ENCODE measurements at regions not wholly inside any gene's neighbourhood (a gene's known extent, or its start where the extent isn't known, plus 50 kb on each side); places are given as distances from the start of the nearest gene placed in this dataset.

DNA sequence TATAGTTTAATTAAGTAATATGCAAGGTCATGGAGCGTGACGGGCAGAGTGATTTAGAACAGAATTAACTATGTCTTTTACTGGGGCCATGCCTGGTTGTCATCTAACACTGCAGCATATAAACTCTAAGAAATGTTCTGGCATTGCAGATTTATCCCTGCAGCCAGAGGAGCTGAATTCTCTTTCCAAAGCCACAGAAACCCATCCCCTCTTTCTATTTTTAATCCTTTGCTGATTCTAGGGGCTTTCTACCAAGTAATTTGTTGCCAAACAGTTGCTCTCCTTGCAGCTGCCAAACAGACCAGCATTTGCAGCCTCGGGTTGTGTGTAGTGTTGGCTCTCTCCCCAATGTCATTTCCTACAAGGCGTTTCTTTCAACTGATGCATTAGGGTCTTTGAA, 243.2 kb upstream of the MON1B start:
- no peak for FAIRE-seq
- TF ChIP-seq, protein P1, sequence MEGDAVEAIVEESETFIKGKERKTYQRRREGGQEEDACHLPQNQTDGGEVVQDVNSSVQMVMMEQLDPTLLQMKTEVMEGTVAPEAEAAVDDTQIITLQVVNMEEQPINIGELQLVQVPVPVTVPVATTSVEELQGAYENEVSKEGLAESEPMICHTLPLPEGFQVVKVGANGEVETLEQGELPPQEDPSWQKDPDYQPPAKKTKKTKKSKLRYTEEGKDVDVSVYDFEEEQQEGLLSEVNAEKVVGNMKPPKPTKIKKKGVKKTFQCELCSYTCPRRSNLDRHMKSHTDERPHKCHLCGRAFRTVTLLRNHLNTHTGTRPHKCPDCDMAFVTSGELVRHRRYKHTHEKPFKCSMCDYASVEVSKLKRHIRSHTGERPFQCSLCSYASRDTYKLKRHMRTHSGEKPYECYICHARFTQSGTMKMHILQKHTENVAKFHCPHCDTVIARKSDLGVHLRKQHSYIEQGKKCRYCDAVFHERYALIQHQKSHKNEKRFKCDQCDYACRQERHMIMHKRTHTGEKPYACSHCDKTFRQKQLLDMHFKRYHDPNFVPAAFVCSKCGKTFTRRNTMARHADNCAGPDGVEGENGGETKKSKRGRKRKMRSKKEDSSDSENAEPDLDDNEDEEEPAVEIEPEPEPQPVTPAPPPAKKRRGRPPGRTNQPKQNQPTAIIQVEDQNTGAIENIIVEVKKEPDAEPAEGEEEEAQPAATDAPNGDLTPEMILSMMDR (IDR thresholded peaks at IDR 0.05; ENCODE audit: insufficient read depth, low read length, severe bottlenecking) = no peak
- H3K27me3 ChIP-seq (ENCODE audit: control insufficient read depth, insufficient read depth, low read length) = no peaks in the 10 kb centered on the region
- H3K4me3 ChIP-seq (ENCODE audit: low read depth, low read length) = no peak overlapping the region
- DNase-seq (ENCODE audit: low read depth) = no peak
- H3K36me3 ChIP-seq (ENCODE audit: control insufficient read depth, insufficient read depth, low read length) = no peaks in the 10 kb centered on the region

DNA sequence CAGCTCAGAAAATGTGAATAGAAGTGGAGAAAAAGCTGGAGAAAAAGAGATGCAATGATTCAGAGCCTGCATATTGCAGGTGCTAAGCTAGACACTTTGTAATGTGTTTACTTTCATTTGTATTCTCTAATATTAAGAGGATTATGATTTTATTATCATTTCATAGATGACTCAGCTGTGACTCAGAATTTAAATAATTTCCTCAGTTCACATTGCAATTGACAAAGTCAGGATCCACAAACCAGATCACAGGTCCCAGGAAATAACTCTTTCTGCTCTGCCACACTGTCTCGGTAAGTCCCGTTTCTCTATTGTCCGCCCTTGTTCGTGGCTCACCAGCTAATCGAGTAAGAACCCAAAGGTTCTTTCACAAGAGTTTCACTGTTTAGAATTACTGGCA, 235.4 kb upstream of the MON1B start:
- Histone ChIP-seq H3K27me3 (ENCODE audit: control insufficient read depth, insufficient read depth, low read length) (no peaks in the 10 kb centered on the region), H3K4me3 (ENCODE audit: low read depth, low read length) (no peak overlapping the region), H3K36me3 (ENCODE audit: control insufficient read depth, insufficient read depth, low read length) (no peaks in the 10 kb centered on the region)
- FAIRE-seq (no peak), DNase-seq (ENCODE audit: low read depth) (peak; percentile 32)
- TF ChIP-seq, protein P1 (IDR thresholded peaks at IDR 0.05; ENCODE audit: insufficient read depth, low read length, severe bottlenecking) = no peak

DNA sequence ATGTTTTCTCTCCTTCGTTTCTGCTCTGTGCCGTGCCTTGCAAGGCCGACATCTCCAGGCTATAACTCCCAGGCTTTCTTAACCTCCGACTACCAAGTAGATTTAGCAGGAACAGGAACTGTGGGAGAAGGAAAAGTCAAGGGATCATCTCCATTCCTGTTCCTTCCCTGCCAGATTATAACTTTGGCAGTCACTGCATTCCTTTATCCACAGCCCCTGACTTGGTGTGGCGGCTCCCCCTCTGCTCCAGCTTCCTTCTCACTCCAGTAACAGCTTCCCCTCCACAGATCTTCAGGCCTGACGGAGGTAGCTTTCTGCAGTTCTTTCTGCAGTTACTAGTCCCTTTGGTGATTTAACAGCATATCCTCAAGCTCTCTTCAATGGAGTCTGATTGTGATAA, 234.6 kb upstream of the MON1B start:
- Histone ChIP-seq H3K36me3 (ENCODE audit: control insufficient read depth, insufficient read depth, low read length) (no peaks in the 10 kb centered on the region), H3K4me3 (ENCODE audit: low read depth, low read length) (no peak overlapping the region), H3K27me3 (ENCODE audit: control insufficient read depth, insufficient read depth, low read length) (no peaks in the 10 kb centered on the region)
- DNase-seq (ENCODE audit: low read depth) (no peak), FAIRE-seq (no peak)
- TF ChIP-seq, protein P1 (IDR thresholded peaks at IDR 0.05; ENCODE audit: insufficient read depth, low read length, severe bottlenecking) = no peak

DNA sequence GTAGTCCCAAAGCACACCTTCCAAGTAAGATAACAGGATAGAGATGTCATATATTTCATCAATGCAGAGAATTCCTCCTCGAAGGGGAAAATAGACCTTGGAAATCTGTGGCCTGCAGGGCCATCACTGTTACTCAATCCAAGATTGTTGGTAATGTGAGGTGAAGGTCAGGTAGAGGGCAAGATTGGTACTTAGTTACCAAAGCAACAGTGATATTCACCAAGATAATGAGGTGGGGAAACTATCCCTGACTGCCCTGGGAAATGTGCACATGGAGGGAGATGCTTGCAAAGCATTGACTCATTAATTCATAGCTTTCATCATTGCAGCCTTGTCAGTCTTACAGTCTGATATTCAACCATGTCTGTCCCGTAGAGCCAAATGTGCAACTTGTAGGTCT, 234.1 kb upstream of the MON1B start:
- no peak for FAIRE-seq
- TF ChIP-seq, protein P1 (IDR thresholded peaks at IDR 0.05; ENCODE audit: insufficient read depth, low read length, severe bottlenecking) = no peak
- DNase-seq (ENCODE audit: low read depth) = no peak

DNA sequence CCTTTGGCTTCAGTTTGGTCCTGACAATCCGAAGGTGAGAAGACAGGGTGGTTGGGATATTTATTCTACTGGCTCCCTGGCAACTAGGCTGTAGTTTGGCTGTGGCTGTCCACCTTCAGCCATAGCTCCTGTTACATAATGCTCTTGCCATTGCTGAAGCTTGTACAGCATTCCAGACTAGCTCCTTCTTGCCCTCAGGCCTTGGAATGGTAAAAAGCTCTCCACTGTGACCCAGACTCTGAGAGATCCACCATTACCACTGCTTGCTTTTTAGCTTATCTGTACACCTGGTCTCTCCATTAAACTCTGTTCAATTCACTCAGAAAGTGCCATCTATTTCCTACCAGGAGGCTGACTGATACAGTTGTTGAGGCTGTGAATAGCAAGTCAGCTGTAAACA, 231.8 kb upstream of the MON1B start:
- TF ChIP-seq, protein P1 (IDR thresholded peaks at IDR 0.05; ENCODE audit: insufficient read depth, low read length, severe bottlenecking) = no peak
- H3K27me3 ChIP-seq (ENCODE audit: control insufficient read depth, insufficient read depth, low read length) = no peaks in the 10 kb centered on the region
- FAIRE-seq (no peak), DNase-seq (ENCODE audit: low read depth) (peak; percentile 11)
- no peaks in the 10 kb centered on the region for H3K36me3 ChIP-seq (ENCODE audit: control insufficient read depth, insufficient read depth, low read length)
- no peak overlapping the region for H3K4me3 ChIP-seq (ENCODE audit: low read depth, low read length)

More for the DNA sequence above, 234.1 kb upstream of the MON1B start:
- H3K4me3 ChIP-seq (ENCODE audit: low read depth, low read length) = no peak overlapping the region
- H3K27me3 ChIP-seq (ENCODE audit: control insufficient read depth, insufficient read depth, low read length) = no peaks in the 10 kb centered on the region
- H3K36me3 ChIP-seq (ENCODE audit: control insufficient read depth, insufficient read depth, low read length) = no peaks in the 10 kb centered on the region

DNA sequence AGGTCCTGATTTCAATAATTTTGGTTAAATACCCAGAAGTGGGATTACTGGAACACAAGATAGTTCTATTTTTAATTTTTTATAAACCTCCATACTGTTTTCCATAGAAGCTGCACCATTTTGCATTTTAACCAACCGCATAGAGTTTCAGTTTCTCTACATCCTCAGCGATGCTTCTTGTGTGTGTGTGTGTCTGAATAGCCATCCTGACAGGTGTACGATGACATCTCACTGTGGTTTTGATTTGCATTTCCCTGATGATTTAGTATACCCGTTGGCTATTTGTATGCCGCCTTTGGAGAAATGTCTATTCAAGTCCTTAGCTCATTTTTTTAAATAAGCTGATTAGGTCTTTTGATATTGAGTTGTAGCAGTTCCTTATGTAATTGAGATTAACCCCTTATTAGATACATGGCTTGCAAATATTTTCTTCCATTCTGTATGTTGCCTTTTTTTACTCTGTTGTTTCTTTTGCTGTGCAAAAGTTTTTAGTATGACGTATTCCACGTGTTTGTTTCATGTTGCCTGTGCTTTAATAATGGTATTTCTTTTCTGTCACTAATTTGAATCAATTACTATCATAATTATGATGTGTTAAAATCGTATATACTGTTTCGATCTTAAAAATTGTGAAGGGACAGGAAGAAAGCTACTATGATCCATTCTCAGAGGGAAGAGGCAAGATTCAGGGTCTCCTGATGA, 227.2 kb upstream of the MON1B start:
- no peak for FAIRE-seq
- Histone ChIP-seq H3K4me3 (ENCODE audit: low read depth, low read length) (no peak overlapping the region), H3K36me3 (ENCODE audit: control insufficient read depth, insufficient read depth, low read length) (no peaks in the 10 kb centered on the region), H3K27me3 (ENCODE audit: control insufficient read depth, insufficient read depth, low read length) (no peaks in the 10 kb centered on the region)
- DNase-seq (ENCODE audit: low read depth) = no peak
- TF ChIP-seq, protein P1 (IDR thresholded peaks at IDR 0.05; ENCODE audit: insufficient read depth, low read length, severe bottlenecking) = no peak

All from bronchial epithelial cell (primary cell).